GM12892 (cell line): ENCODE measurements at regions not wholly inside any gene's neighbourhood (a gene's known extent, or its start where the extent isn't known, plus 50 kb on each side); places are given as distances from the start of the nearest gene placed in this dataset.

ENCODE experiments used
- DNase-seq: peaks from one replicate; pipeline ENCODE4 v3.0.0; 2011; ENCODE audit not compliant: insufficient read length
- FAIRE-seq: peaks from 2 replicates; lab custom pipeline; 2011; peaks lifted over from hg19 to GRCh38; lab: Jason Lieb, UNC
- POLR2A ChIP-seq: IDR thresholded peaks from 2 replicates; pipeline ENCODE4 v1.6.1; 2011; ENCODE audit warnings: low read depth, low read length, control low read depth
- POLR2AphosphoS5 ChIP-seq: IDR thresholded peaks from 2 replicates; pipeline ENCODE4 v1.6.1; 2011; ENCODE audit warnings: low read depth, low read length, control low read depth
- TAF1 ChIP-seq: IDR thresholded peaks from 2 replicates; pipeline ENCODE4 v1.6.1; 2011; ENCODE audit warnings: low read depth, mild to moderate bottlenecking, control low read depth, low read length, borderline replicate concordance

DNA sequence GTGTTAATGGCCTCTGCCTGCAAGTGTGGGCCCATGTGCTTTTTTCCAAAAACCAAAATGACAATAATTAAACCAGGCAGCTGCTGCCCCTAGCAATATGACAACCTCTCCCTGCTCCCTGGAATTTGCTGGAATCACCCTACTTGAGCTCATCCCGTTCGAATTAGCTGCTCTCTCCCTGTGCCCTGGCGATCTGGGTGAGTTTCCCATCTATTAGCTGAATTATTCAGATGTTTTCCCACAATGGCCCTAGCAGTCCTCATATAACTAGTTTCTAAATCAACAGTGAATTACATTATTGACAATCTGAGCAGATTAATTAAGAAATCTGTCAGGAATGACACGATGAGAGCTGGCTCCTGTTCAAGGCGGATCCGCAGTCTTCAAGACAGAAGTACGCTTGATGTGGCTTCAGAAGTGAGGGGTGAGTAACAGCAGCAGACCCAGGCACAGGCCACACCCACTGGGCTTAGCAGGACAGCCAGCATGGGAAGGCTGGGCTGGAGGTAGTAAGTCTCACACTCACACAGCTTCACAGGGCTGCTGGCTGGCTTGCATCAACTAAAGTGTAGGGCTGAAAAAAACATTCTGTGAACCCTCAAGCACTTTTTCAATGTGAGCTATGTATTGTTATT, 366.2 kb upstream of the ID2 start:
- no peak for DNase-seq
- FAIRE-seq = no peak
- no peak for TF ChIP-seq TAF1
- no peak for TF ChIP-seq POLR2AphosphoS5
- TF ChIP-seq POLR2A = no peak

DNA sequence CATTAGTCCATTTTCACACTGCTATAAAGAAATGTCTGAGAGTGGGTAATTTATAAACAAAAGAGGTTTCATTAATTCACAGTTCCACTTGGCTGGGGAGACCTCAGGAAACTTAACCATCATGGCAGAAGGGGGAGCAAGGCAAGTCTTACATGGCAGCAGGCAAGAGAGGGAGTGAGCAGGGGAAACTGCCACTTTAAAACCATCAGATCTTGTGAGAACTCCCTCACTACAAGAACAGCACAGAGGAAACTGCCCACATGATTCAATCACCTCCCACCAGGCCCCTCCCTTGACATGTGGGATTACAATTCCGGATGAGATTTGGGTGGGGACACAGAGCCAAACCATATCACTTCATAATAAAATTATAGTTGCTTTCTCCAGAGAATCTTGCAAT, 365.5 kb upstream of the ID2 start:
- DNase-seq (no peak), FAIRE-seq (no peak)
- TF ChIP-seq TAF1 (no peak), POLR2AphosphoS5 (no peak), POLR2A (no peak)

DNA sequence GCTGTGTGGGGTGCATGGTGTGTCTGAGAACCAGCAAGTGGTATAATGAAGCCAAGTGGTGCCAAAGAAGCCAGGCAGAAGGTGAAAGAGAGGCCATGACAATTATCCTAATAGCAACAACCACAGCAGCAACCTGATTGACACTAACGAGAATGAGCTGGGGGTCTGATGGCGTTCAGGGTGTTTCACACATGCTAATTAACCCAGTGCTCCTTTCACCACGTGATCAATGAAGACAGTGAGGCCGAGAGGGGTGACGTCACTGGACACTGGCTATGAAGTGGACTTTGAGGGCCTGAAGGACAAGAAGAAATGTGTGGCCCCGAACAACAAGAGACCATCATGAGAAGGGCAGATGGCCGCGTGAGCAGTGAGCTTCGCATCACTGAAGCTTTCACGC, 364.4 kb upstream of the ID2 start:
- TF ChIP-seq POLR2A (no peak), TAF1 (no peak), POLR2AphosphoS5 (no peak)
- DNase-seq = no peak
- FAIRE-seq = no peak

DNA sequence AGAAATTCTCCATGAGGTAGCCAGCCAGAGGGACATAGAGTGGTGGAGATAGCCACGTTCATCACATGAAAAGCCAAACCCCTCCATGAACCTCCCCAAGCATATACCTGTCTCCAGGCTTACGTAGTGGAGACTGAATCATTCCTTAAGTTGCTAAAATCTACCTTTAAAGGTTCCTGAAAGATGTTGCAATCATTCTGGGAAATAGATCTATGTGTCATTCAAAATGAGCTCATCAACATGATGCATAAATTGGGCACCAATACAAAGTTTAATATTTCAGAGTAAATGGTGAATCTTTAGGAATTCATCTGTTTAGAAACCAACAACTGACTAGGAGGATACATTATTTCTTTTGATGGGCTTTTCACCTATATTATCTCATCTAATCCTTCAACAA, 362.6 kb upstream of the ID2 start:
- TF ChIP-seq TAF1 = no peak
- no peak for TF ChIP-seq POLR2A
- no peak for TF ChIP-seq POLR2AphosphoS5

DNA sequence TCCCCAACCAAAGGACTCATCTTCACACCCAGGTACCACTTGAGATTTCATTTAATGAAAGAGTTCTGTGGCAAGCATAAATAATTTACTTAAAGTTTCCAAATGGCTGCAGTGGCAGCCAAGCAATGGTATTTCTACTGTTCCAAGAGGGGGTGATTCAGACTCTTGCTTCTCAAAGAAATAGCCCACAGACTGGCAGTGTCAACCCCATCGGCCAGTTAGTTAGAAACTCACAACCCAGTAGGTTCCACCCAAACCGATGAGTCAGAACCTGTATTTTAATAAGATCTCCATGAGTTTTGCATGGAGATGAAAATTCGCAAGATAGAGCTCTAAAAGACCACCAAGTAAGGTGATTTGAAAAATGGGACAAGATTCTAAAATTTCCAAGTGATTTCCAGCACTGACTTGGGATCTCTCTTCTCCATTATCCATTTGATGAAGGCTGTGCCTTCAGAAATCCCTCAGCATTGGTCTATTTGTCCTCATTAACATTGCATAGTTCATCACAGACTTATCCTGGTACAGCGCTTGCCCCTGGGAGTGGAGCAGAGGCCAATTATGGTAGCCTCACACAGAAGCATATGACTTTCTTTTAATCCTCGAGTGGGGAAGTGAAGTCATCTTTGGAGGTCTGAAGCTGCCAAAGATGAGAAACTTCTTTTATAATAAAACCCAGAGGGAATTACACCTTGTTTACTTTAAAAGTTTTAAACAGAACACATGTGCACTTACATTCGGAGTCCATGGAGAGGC, 361.4 kb upstream of the ID2 start:
- FAIRE-seq (no peak), DNase-seq (no peak)
- no peak for TF ChIP-seq POLR2AphosphoS5
- TF ChIP-seq TAF1 = no peak
- no peak for TF ChIP-seq POLR2A

More for the DNA sequence above, 362.6 kb upstream of the ID2 start:
- DNase-seq (no peak), FAIRE-seq (no peak)

DNA sequence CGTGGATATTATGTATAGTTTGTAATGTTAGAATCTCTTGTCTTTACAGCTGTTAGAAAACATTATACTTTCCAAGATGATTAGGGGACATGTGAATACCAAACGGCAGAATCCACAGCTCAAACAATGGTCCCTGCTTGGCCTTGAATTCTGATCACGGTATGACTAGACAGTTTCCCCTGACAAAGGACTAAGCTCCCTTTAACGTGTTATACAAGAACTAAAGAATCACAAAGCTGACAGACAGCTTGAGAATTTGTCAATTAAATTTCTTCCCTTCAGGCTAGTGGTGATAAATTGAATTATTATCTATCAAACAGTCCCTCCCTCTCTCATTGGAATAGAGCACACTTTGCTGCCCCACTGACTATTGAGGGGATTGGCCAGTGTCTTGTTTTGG, 359.2 kb upstream of the ID2 start:
- FAIRE-seq = no peak
- no peak for TF ChIP-seq POLR2A
- TF ChIP-seq TAF1 = no peak
- no peak for TF ChIP-seq POLR2AphosphoS5

DNA sequence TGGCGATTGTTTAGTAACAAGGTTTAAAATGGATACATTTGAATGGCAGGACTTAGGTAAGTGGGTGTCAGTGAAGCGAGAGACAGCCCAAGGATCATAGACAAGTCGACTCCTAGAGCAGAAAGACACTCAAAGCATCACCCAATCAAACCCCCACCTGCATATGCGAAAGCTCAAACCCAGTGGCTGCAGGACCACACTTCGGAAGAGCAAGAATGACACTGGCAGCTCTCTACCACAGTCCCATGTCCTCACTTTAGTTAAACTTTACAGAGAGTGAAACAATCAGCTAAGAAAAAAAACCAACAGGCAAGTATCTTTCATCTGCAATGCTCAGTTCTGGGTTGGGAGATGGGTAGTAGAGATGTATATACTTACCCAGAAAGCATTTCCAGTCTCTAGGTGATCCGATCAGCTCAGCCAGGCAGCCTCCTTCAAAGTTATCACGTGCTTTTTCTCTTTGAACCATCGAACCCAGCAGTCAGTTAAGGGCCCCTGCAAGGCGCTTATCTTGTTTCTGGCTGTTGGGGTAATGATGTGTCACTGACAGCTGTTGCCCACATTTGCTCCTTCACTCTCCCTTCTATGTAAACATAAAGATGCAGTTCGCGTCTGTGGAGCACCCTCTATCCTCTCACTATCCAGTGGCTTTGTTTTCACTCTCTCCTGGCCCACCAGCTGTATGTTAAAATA, 357.5 kb upstream of the ID2 start:
- DNase-seq = no peak
- FAIRE-seq = no peak
- TF ChIP-seq TAF1 (no peak), POLR2AphosphoS5 (no peak), POLR2A (no peak)

More for the DNA sequence above, 359.2 kb upstream of the ID2 start:
- DNase-seq = no peak

DNA sequence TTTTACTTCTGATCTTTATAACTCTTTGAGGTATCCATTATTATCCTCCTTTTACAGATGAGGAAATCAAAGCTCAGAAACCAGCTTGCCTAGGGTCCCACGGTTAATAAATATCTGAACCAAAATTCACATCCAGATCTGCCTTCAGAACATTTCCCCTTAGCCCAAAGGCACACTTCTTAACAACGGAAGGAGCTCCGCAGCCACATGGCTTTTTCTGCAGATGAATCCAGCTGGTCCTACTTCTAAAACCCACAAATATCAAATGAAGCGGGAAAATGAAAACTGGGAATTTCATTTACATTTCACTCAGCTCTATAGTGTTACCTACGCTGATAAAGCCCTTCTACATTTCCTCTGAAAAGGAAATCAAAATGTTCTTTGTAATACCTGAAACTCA, 357.0 kb upstream of the ID2 start:
- TF ChIP-seq TAF1 (no peak), POLR2AphosphoS5 (no peak), POLR2A (no peak)
- DNase-seq (no peak), FAIRE-seq (no peak)

DNA sequence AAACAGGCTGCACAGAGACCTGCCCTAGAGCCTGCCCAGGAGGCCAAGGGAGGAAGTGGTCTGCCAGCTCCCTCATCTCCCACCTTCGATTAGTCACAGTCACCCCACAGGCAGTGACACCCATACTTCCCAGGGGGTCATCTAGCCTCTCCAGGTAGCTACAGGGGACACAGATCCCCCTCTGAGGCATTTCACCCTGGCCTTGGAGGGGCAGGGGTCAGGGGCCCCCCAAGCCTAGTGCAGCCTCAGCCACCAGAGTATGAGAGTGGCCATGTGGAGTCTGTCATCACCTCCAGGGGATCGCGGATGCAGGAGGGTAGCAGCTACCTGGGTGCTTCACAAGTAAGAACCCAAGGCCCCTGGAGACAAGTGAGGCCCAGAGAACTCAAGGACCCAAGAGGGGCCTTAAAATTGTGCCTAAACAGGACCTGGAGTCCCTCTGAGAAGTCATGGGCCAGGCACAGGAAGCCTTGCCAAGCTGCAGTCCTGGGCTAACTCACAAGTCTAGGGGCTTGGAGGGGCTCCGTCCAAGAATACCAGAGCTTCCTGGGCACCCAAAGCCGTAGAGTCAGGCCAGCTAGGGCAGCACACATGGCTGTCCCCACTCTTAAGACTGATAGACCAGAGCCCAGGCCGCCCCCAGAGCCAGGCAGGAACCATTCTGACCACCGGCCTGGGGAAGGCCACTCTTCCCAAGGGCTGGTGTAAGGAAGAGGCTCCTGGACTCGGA, 354.3 kb upstream of the ID2 start:
- no peak for TF ChIP-seq POLR2A
- no peak for TF ChIP-seq TAF1
- no peak for TF ChIP-seq POLR2AphosphoS5
- no peak for FAIRE-seq
- DNase-seq = no peak

DNA sequence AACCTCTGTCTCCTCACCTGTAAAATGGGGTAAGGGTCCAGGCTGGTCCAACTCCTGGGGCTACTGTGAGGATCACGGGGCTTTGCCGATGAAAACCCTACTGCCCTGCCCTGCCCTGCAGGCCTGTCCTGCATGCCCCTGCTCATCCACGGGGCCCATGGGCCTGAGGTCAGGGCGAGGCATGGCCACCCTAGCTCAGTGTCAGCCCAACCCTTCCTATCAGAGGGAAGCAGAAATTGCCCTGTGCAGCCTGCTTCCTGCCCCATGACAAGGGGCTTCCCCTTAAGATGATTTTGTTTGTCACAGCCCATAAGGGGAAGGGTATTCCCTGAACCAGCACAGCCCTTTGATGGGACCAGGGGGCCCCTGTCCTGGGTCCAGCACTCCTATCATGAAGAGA, 353.6 kb upstream of the ID2 start:
- TF ChIP-seq TAF1 (no peak), POLR2A (no peak), POLR2AphosphoS5 (no peak)
- DNase-seq = no peak
- FAIRE-seq = peak; percentile 5

DNA sequence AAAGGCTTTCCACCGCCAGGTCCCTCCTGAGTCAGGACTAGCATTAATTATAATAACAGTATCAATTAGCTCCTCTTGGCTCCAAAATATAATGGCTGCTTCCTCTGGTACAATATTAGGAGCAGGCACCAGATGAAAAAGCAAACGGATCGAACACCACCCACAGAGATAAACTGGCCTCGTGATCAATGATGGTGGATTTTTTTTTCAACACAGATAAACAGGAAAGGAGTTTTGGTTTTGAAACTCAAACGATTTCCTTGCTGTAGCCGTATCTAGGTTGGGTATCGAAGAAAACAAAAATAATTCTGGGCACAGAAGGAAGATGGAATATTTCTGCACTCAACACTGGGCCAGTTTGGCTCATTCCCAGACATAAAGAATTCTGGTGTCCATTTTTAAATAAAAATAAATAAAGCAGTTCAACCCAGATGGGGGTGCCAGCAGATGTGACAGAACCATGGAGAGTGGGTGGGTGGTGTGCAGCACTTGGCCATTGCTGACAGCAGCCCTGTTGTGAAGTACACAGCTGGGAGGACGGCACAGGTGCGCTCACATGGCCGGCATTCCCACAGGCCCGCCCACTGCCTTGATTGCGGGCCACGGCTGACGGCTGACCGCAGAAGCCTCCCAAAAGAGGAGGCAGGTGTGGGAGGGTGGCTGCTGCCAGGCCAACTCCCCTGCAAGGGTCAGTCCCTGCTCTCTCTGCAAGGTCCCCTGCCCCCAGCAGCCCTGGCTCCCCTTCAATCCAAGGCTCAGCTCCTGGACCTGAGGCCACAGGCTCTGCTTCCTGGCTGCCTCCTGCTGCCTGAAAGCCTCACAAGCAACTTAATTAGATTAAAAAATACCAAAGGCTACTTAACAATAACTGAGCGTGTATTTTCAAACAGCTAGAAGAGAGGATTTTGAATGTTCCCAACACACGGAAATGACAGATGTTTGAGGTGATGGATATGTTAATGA, 351.9 kb upstream of the ID2 start:
- DNase-seq (no peak), FAIRE-seq (no peak)
- TF ChIP-seq POLR2AphosphoS5 = no peak
- no peak for TF ChIP-seq POLR2A
- no peak for TF ChIP-seq TAF1
